Transverse colon (tissue), 3 donors: ENCODE measurements at regions not wholly inside any gene's neighbourhood (a gene's known extent, or its start where the extent isn't known, plus 50 kb on each side); places are given as distances from the start of the nearest gene placed in this dataset.

Source experiments
- EP300 ChIP-seq: sonication (generic); formaldehyde crosslinking; IDR thresholded peaks from one replicate; pipeline ENCODE4 v1.6.1; 2017; ENCODE audit warnings: antibody characterized with exemption, low read depth
- POLR2A ChIP-seq: fragments of 450-650 bp; IDR thresholded peaks from one replicate; pipeline ENCODE4 v1.6.1; 2016; ENCODE audit warnings: antibody characterized with exemption, mild to moderate bottlenecking, moderate library complexity
- TF ChIP-seq, protein P1 (sequence below), 5 experiments: fragments of 200-600 bp in 3 of 5; fragments of 450-650 bp in 2 of 5; sonication (generic) in 3 of 5; IDR thresholded peaks; 1 replicate in 2 of 5; 2 replicates in 3 of 5; pipeline ENCODE4 v1.5.1; 2016 to 2017; ENCODE audit warnings: antibody characterized with exemption in 5 of 5, inconsistent platforms in 3 of 5, mild to moderate bottlenecking in 2 of 5, moderate library complexity in 1 of 5

DNA sequence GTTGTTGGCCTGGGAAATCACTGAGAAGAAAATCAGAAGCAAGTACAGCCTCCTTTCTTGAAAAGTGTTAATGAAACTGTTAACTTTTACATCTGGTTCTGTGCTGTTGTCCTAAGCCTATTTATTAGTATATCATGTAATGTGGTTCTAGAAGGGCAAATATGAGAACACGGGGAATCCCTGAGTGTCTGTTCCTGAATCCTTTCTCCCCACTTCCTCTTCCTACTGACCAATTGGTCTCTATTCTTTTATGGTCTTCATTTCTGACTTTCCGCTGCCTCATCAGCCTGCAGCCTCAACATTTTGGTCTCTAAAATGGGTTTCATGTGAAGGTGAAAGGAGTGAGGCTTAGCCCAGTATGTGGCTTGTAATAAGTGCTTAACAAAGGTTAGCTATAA, 159.9 kb upstream of the MAMLD1 start:
- TF ChIP-seq, protein P1, sequence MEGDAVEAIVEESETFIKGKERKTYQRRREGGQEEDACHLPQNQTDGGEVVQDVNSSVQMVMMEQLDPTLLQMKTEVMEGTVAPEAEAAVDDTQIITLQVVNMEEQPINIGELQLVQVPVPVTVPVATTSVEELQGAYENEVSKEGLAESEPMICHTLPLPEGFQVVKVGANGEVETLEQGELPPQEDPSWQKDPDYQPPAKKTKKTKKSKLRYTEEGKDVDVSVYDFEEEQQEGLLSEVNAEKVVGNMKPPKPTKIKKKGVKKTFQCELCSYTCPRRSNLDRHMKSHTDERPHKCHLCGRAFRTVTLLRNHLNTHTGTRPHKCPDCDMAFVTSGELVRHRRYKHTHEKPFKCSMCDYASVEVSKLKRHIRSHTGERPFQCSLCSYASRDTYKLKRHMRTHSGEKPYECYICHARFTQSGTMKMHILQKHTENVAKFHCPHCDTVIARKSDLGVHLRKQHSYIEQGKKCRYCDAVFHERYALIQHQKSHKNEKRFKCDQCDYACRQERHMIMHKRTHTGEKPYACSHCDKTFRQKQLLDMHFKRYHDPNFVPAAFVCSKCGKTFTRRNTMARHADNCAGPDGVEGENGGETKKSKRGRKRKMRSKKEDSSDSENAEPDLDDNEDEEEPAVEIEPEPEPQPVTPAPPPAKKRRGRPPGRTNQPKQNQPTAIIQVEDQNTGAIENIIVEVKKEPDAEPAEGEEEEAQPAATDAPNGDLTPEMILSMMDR (IDR thresholded peaks at IDR 0.05) = no peak
- no peak for TF ChIP-seq POLR2A
- no peak for TF ChIP-seq EP300
